ENCODE measurements at regions not wholly inside any gene's neighbourhood (a gene's known extent, or its start where the extent isn't known, plus 50 kb on each side); places are given as distances from the start of the nearest gene placed in this dataset.

- TF ChIP-seq POLR2AphosphoS5 (IDR thresholded peaks at IDR 0.05) (no peak), CTCF (IDR thresholded peaks at IDR 0.05) (no peak), EP300 (IDR thresholded peaks at IDR 0.05) (no peak)
Observed at GRCh38 chr17:77814091-77814772, 144.3 kb upstream of the TNRC6C start.
